IPS-18c (cell line): ENCODE measurements at regions not wholly inside any gene's neighbourhood (a gene's known extent, or its start where the extent isn't known, plus 50 kb on each side); places are given as distances from the start of the nearest gene placed in this dataset.

Experiments used
- H3K4me3 ChIP-seq: 2 replicates; pipeline ENCODE4 v1.7.0; 2013; ENCODE audit warnings: low read depth, mild to moderate bottlenecking, low read length, moderate library complexity; ENCODE audit not compliant: insufficient read depth
- H3K9me3 ChIP-seq: one replicate; pipeline ENCODE4 v1.6.1; 2013; ENCODE audit warnings: mild to moderate bottlenecking, low read length, moderate library complexity; ENCODE audit not compliant: control insufficient read depth, insufficient read depth

DNA sequence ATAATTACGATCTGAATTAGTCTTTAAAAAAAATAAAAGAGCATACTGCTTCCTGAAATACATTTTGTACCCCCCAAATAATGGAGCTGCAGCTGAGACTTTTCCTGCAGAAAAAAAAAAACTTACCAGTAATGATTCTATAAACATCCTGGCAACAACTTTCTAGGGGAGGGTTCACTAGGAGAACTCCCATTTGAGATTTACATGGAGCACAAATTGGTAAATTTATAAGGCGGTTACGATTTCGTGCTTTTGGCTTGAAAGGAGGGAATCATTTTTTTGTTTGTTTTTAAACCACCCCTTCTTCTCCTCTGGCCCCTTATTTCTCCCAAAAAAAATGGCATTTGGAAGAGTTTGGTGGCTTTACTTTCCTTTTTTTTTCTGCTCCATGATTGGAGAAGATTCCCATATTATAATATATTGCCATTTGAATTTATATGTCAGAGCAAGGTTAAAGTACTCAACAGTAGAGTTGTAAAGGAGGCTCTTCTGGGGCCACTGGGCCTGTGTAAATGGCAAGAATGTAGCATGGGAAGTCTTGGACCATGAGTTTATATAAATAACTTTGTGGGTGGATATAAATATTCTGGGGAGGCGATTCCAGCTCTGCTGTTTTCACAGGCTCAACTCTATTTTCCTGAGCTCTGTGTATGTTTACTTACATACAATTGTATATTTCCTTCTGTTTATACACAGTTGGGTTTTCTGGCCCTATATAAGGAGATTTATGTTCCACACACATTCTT is 159.9 kb downstream of the CSNK1G3 start:
- no peaks in the 10 kb centered on the region for H3K9me3 ChIP-seq
- H3K4me3 ChIP-seq, result no peak overlapping the region

DNA sequence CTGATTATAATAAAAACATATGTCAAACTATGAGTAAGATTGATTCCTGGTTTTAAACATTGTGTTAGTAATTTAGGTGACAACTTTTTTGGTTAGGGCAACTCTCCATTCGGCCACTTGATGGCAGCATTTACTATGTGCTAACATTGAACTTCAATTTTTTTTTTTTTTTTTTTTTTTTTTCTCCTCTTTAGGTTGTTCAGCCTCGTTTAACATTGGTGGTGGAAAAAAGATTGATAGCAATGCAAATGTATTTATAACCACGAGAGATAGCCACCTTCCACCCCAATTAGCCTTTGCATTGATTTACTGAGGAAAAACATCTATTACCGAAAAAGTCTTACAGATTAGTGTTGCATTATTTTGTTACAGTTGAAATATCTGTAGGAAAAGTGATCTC is 159.1 kb downstream of the CSNK1G3 start:
- no peaks in the 10 kb centered on the region for H3K9me3 ChIP-seq
- no peak overlapping the region for H3K4me3 ChIP-seq
